ENCODE measurements at regions not wholly inside any gene's neighbourhood (a gene's known extent, or its start where the extent isn't known, plus 50 kb on each side); places are given as distances from the start of the nearest gene placed in this dataset.

GRCh38 chr12:65653946-65654629 is 170.2 kb upstream of the HMGA2 start:
- TF ChIP-seq, protein P1, sequence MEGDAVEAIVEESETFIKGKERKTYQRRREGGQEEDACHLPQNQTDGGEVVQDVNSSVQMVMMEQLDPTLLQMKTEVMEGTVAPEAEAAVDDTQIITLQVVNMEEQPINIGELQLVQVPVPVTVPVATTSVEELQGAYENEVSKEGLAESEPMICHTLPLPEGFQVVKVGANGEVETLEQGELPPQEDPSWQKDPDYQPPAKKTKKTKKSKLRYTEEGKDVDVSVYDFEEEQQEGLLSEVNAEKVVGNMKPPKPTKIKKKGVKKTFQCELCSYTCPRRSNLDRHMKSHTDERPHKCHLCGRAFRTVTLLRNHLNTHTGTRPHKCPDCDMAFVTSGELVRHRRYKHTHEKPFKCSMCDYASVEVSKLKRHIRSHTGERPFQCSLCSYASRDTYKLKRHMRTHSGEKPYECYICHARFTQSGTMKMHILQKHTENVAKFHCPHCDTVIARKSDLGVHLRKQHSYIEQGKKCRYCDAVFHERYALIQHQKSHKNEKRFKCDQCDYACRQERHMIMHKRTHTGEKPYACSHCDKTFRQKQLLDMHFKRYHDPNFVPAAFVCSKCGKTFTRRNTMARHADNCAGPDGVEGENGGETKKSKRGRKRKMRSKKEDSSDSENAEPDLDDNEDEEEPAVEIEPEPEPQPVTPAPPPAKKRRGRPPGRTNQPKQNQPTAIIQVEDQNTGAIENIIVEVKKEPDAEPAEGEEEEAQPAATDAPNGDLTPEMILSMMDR (conservative IDR thresholded peaks at IDR 0.05 in 1 of 2, IDR thresholded peaks at IDR 0.05 in 1 of 2; ENCODE audit: low read depth in 1 of 2, low read length in 2 of 2), result no peak
- TF ChIP-seq EZH2 (IDR thresholded peaks at IDR 0.05; ENCODE audit: low read length, missing control alignments), result no peak

Data from fibroblast of lung (primary cell).